DND-41 (cell line): ENCODE measurements at regions not wholly inside any gene's neighbourhood (a gene's known extent, or its start where the extent isn't known, plus 50 kb on each side); places are given as distances from the start of the nearest gene placed in this dataset.

Source experiments
- EZH2 ChIP-seq: IDR thresholded peaks from 3 replicates; pipeline ENCODE4 v1.6.1; 2012; ENCODE audit warnings: borderline replicate concordance, low read depth, mild to moderate bottlenecking, moderate library complexity, low read length, inconsistent platforms; ENCODE audit not compliant: severe bottlenecking
- TF ChIP-seq, protein P1 (sequence below): IDR thresholded peaks from 2 replicates; pipeline ENCODE4 v1.5.1; 2012; ENCODE audit warnings: borderline replicate concordance, low read length, moderate library complexity, mild to moderate bottlenecking; ENCODE audit not compliant: poor library complexity, severe bottlenecking; ENCODE audit errors: extremely low read depth

- no peak for TF ChIP-seq EZH2
- TF ChIP-seq, protein P1, sequence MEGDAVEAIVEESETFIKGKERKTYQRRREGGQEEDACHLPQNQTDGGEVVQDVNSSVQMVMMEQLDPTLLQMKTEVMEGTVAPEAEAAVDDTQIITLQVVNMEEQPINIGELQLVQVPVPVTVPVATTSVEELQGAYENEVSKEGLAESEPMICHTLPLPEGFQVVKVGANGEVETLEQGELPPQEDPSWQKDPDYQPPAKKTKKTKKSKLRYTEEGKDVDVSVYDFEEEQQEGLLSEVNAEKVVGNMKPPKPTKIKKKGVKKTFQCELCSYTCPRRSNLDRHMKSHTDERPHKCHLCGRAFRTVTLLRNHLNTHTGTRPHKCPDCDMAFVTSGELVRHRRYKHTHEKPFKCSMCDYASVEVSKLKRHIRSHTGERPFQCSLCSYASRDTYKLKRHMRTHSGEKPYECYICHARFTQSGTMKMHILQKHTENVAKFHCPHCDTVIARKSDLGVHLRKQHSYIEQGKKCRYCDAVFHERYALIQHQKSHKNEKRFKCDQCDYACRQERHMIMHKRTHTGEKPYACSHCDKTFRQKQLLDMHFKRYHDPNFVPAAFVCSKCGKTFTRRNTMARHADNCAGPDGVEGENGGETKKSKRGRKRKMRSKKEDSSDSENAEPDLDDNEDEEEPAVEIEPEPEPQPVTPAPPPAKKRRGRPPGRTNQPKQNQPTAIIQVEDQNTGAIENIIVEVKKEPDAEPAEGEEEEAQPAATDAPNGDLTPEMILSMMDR, result no peak
These were observed 101.4 kb upstream of the NCAM1 start for GRCh38 chr11:112859787-112860186.
